HepG2 (cell line): ENCODE measurements at regions not wholly inside any gene's neighbourhood (a gene's known extent, or its start where the extent isn't known, plus 50 kb on each side); places are given as distances from the start of the nearest gene placed in this dataset.

Experiments used
- ARID5B ChIP-seq: IDR thresholded peaks from 2 replicates; pipeline ENCODE4 v1.4.0; 2020; ENCODE audit warnings: mild to moderate bottlenecking, missing genetic modification reagents
- BRCA1 ChIP-seq: sonication (generic); formaldehyde crosslinking; IDR thresholded peaks from 2 replicates; pipeline ENCODE4 v1.4.0; 2020; ENCODE audit warnings: missing genetic modification reagents
- CBX2 ChIP-seq, 2 experiments: fragments of 200-600 bp in 1 of 2; sonication (generic); formaldehyde crosslinking in 1 of 2; IDR thresholded peaks; 2 replicates each; pipeline versions ENCODE4 v1.7.0 to v1.8.1; 2018 to 2022; ENCODE audit warnings: low read depth in 2 of 2, low read length in 1 of 2, mild to moderate bottlenecking in 1 of 2, missing genetic modification reagents in 1 of 2
- DDIT3 ChIP-seq: sonication (generic); formaldehyde crosslinking; IDR thresholded peaks from 2 replicates; pipeline ENCODE4 v1.4.0; 2020; ENCODE audit warnings: mild to moderate bottlenecking, missing genetic modification reagents
- DMAP1 ChIP-seq: IDR thresholded peaks from 2 replicates; pipeline ENCODE4 v1.6.1; 2016
- ERF ChIP-seq: IDR thresholded peaks from 2 replicates; pipeline ENCODE4 v1.6.1; 2018; ENCODE audit warnings: missing biosample characterization, missing genetic modification reagents
- ETV6 ChIP-seq: sonication (generic); formaldehyde crosslinking; conservative IDR thresholded peaks from 2 replicates; pipeline ENCODE4 v1.4.0; 2020; ENCODE audit warnings: missing genetic modification reagents
- MZF1 ChIP-seq: sonication (generic); formaldehyde crosslinking; IDR thresholded peaks from 2 replicates; pipeline ENCODE4 v1.8.1; 2023; ENCODE audit warnings: mild to moderate bottlenecking, missing genetic modification reagents, borderline replicate concordance
- NCOR1 ChIP-seq: fragments of 200-600 bp; sonication (generic); IDR thresholded peaks from 2 replicates; pipeline ENCODE4 v1.7.0; 2017; ENCODE audit warnings: antibody characterized with exemption, low read length, borderline replicate concordance
- PBX3 ChIP-seq: sonication (generic); formaldehyde crosslinking; IDR thresholded peaks from 2 replicates; pipeline ENCODE4 v1.8.1; 2023; ENCODE audit warnings: missing genetic modification reagents, inconsistent platforms, borderline replicate concordance
- SRSF9 ChIP-seq: fragments of 200-400 bp; formaldehyde crosslinking; IDR thresholded peaks from 2 replicates; pipeline ENCODE4 v1.6.1; 2018; ENCODE audit warnings: borderline replicate concordance, mild to moderate bottlenecking, low read depth, low read length; ENCODE audit not compliant: insufficient read depth, poor library complexity, severe bottlenecking
- TFDP2 ChIP-seq: sonication (generic); formaldehyde crosslinking; IDR thresholded peaks from 2 replicates; pipeline ENCODE4 v1.4.0; 2020; ENCODE audit warnings: missing genetic modification reagents
- TFE3 ChIP-seq: IDR thresholded peaks from 2 replicates; pipeline ENCODE4 v1.6.1; 2016
- THAP11 ChIP-seq: IDR thresholded peaks from 2 replicates; pipeline ENCODE4 v1.6.1; 2016; ENCODE audit warnings: missing biosample characterization, missing genetic modification reagents
- ZBTB34 ChIP-seq: sonication (generic); formaldehyde crosslinking; IDR thresholded peaks from 2 replicates; pipeline ENCODE4 v1.8.0; 2022; ENCODE audit warnings: mild to moderate bottlenecking, missing genetic modification reagents
- ZNF326 ChIP-seq: sonication (generic); formaldehyde crosslinking; IDR thresholded peaks from 2 replicates; pipeline ENCODE4 v1.4.0; 2020; ENCODE audit warnings: missing genetic modification reagents, borderline replicate concordance
- ZNF383 ChIP-seq: sonication (generic); formaldehyde crosslinking; IDR thresholded peaks from 2 replicates; pipeline ENCODE4 v1.4.0; 2020; ENCODE audit warnings: missing genetic modification reagents, mild to moderate bottlenecking, borderline replicate concordance
- ZNF484 ChIP-seq: sonication (generic); formaldehyde crosslinking; IDR thresholded peaks from 2 replicates; pipeline ENCODE4 v1.5.1; 2020; ENCODE audit warnings: mild to moderate bottlenecking, low read depth, missing genetic modification reagents, borderline replicate concordance
- ZNF691 ChIP-seq: sonication (generic); formaldehyde crosslinking; IDR thresholded peaks from 2 replicates; pipeline ENCODE4 v1.4.0; 2020; ENCODE audit warnings: missing genetic modification reagents, low read depth, mild to moderate bottlenecking, borderline replicate concordance

GRCh38 chr3:30350011-30350410, 256.4 kb upstream of the TGFBR2 start (continued):
- TF ChIP-seq BRCA1 (CRISPR knock-in tag) (no peak), ZNF383 (CRISPR knock-in tag) (no peak), ETV6 (CRISPR knock-in tag) (no peak), PBX3 (no peak), ARID5B (CRISPR knock-in tag) (peak; percentile 25; the same call in 1 of the 2 replicates), ZNF691 (CRISPR knock-in tag) (no peak), MZF1 (CRISPR knock-in tag) (no peak), ZBTB34 (CRISPR knock-in tag) (no peak), THAP11 (CRISPR knock-in tag) (no peak), ZNF326 (CRISPR knock-in tag) (no peak), NCOR1 (no peak), TFDP2 (no peak), DMAP1 (CRISPR knock-in tag) (no peak), ERF (0 out of 2 replicates have a peak, but pooled peaks have one; percentile 18), SRSF9 (no peak), DDIT3 (no peak), TFE3 (no peak), ZNF484 (no peak), CBX2 (IDR thresholded peaks at IDR 0.05; ENCODE audit: low read depth, low read length) (no peak), CBX2 (CRISPR knock-in tag; IDR thresholded peaks at IDR 0.05; ENCODE audit: low read depth) (no peak)
